ENCODE measurements at regions not wholly inside any gene's neighbourhood (a gene's known extent, or its start where the extent isn't known, plus 50 kb on each side); places are given as distances from the start of the nearest gene placed in this dataset.

GRCh38 chr5:93278896-93279295 lies 302.1 kb downstream of the NR2F1-AS1 start:
- no peaks in the 10 kb centered on the region for H3K4me1 ChIP-seq
- no peaks in the 10 kb centered on the region for H3K27me3 ChIP-seq (ENCODE audit: insufficient read depth in 3 of 3, low read length in 2 of 3)
- no peak for ATAC-seq
- H3K27ac ChIP-seq, result no peak overlapping the region
- TF ChIP-seq CTCF (IDR thresholded peaks at IDR 0.05), result no peak
- WGBS, 3 donors, result 67 to 89% (median 78%) methylated on average over 2 of the region's 2 CpGs
- intact Hi-C loops (cut with DNase I), result no loop called here
- no peaks in the 10 kb centered on the region for H3K36me3 ChIP-seq (ENCODE audit: insufficient read depth in 1 of 2, low read depth in 1 of 2)
- no peak for DNase-seq
- H3K9me3 ChIP-seq, result no peaks in the 10 kb centered on the region
- H3K4me3 ChIP-seq, result no peak overlapping the region

GRCh38 chr5:93277051-93277450 lies 304.0 kb downstream of the NR2F1-AS1 start:
- H3K27me3 ChIP-seq (ENCODE audit: insufficient read depth in 3 of 3, low read length in 2 of 3), result no peaks in the 10 kb centered on the region
- WGBS, 3 donors, result 60 to 67% (median 67%) methylated on average over 6 of the region's 6 CpGs
- H3K4me1 ChIP-seq, result no peaks in the 10 kb centered on the region
- no peaks in the 10 kb centered on the region for H3K9me3 ChIP-seq
- H3K36me3 ChIP-seq (ENCODE audit: insufficient read depth in 1 of 2, low read depth in 1 of 2), result no peaks in the 10 kb centered on the region
- no peak overlapping the region for H3K4me3 ChIP-seq
- no peak for TF ChIP-seq CTCF (IDR thresholded peaks at IDR 0.05)
- DNase-seq, result no peak
- no peak overlapping the region for H3K27ac ChIP-seq
- ATAC-seq, result no peak
- intact Hi-C loops (cut with DNase I), result no loop called here

- TF ChIP-seq CTCF (IDR thresholded peaks at IDR 0.05), result no peak
- DNase-seq (no peak), ATAC-seq (no peak)
- Histone ChIP-seq H3K36me3 (ENCODE audit: insufficient read depth in 1 of 2, low read depth in 1 of 2) (no peaks in the 10 kb centered on the region), H3K4me3 (no peak overlapping the region), H3K27ac (no peak overlapping the region), H3K9me3 (no peaks in the 10 kb centered on the region), H3K27me3 (ENCODE audit: insufficient read depth in 3 of 3, low read length in 2 of 3) (no peaks in the 10 kb centered on the region), H3K4me1 (no peaks in the 10 kb centered on the region)
- intact Hi-C loops (cut with DNase I), result no loop called here
Observed at GRCh38 chr5:93275376-93275775, 305.6 kb downstream of the NR2F1-AS1 start.

GRCh38 chr5:93274291-93274690 lies 306.7 kb downstream of the NR2F1-AS1 start:
- DNase-seq (no peak), ATAC-seq (no peak)
- Histone ChIP-seq H3K4me3 (no peak overlapping the region), H3K27me3 (ENCODE audit: insufficient read depth in 3 of 3, low read length in 2 of 3) (no peaks in the 10 kb centered on the region), H3K9me3 (no peaks in the 10 kb centered on the region), H3K36me3 (ENCODE audit: insufficient read depth in 1 of 2, low read depth in 1 of 2) (no peaks in the 10 kb centered on the region), H3K4me1 (no peaks in the 10 kb centered on the region), H3K27ac (no peak overlapping the region)
- intact Hi-C loops (cut with DNase I), result no loop called here
- WGBS, 3 donors, result 63 to 71% (median 69%) methylated on average over 5 of the region's 5 CpGs
- TF ChIP-seq CTCF (IDR thresholded peaks at IDR 0.05), result no peak

- 36 to 64% (median 62%) methylated on average over 2 of the region's 2 CpGs for WGBS, 3 donors
- H3K9me3 ChIP-seq, result no peaks in the 10 kb centered on the region
- ATAC-seq, result no peak
Observed at GRCh38 chr5:93273176-93273575, 307.8 kb downstream of the NR2F1-AS1 start.

More at GRCh38 chr5:93273176-93273575, 307.8 kb downstream of the NR2F1-AS1 start:
- H3K27ac ChIP-seq, result no peak overlapping the region
- no peak for TF ChIP-seq CTCF (IDR thresholded peaks at IDR 0.05)
- no peak for DNase-seq
- intact Hi-C loops (cut with DNase I), result no loop called here
- H3K4me3 ChIP-seq, result no peak overlapping the region
- no peaks in the 10 kb centered on the region for H3K36me3 ChIP-seq (ENCODE audit: insufficient read depth in 1 of 2, low read depth in 1 of 2)
- H3K27me3 ChIP-seq (ENCODE audit: insufficient read depth in 3 of 3, low read length in 2 of 3), result no peaks in the 10 kb centered on the region
- no peaks in the 10 kb centered on the region for H3K4me1 ChIP-seq
